HUES6 (cell line): ENCODE measurements at regions not wholly inside any gene's neighbourhood (a gene's known extent, or its start where the extent isn't known, plus 50 kb on each side); places are given as distances from the start of the nearest gene placed in this dataset.

Experiments
- H3K27ac ChIP-seq: 2 replicates; pipeline ENCODE4 v1.7.0; 2013; ENCODE audit warnings: low read depth, mild to moderate bottlenecking, low read length, inconsistent platforms
- H3K27me3 ChIP-seq: 2 replicates; pipeline ENCODE4 v1.6.1; 2013; ENCODE audit warnings: low read length; ENCODE audit not compliant: control insufficient read depth, insufficient read depth
- H3K36me3 ChIP-seq: 2 replicates; pipeline ENCODE4 v1.6.1; 2013; ENCODE audit warnings: low read length; ENCODE audit not compliant: control insufficient read depth, insufficient read depth
- H3K4me1 ChIP-seq: 2 replicates; pipeline ENCODE4 v1.6.1; 2013; ENCODE audit warnings: low read length; ENCODE audit not compliant: control insufficient read depth, insufficient read depth
- H3K4me3 ChIP-seq: 2 replicates; pipeline ENCODE4 v1.5.1; 2013; ENCODE audit warnings: low read depth, low read length
- H3K9ac ChIP-seq: one replicate; pipeline ENCODE4 v1.6.1; 2013; ENCODE audit warnings: mild to moderate bottlenecking, low read length
- H3K9me3 ChIP-seq: 2 replicates; pipeline ENCODE4 v1.6.1; 2013; ENCODE audit warnings: low read depth, low read length; ENCODE audit not compliant: control insufficient read depth, insufficient read depth

DNA sequence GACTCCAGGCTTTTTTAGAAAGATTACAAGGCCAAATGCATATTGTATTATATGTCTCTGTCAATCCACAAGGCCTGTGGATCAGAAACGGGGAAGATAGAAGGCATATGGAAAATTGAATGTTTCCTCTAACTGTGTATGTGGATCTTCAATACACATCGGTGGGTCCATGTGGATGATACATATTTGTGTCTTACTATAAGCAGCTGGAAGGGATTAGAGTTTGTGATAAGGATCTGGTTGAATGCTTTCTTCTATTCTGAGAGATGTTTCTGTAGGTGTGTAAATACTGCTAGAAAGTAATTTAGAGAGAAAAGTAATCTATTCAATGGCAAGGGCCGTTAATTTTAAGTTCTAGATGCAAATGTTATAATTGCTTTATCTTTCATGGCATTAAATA, 137.8 kb upstream of the AKR1E2 start:
- Histone ChIP-seq H3K9ac (no peak overlapping the region), H3K27me3 (no peaks in the 10 kb centered on the region), H3K27ac (no peak overlapping the region), H3K4me1 (no peaks in the 10 kb centered on the region; the same call in 1 of the 2 replicates), H3K36me3 (no peaks in the 10 kb centered on the region), H3K4me3 (no peak overlapping the region), H3K9me3 (no peaks in the 10 kb centered on the region)

GRCh38 chr10:4687397-4687796, 138.6 kb upstream of the AKR1E2 start:
- no peaks in the 10 kb centered on the region for H3K36me3 ChIP-seq
- H3K27me3 ChIP-seq = no peaks in the 10 kb centered on the region
- H3K4me1 ChIP-seq = no peaks in the 10 kb centered on the region; the same call in 1 of the 2 replicates
- H3K9ac ChIP-seq = no peak overlapping the region
- no peak overlapping the region for H3K4me3 ChIP-seq
- H3K27ac ChIP-seq = no peak overlapping the region
- no peaks in the 10 kb centered on the region for H3K9me3 ChIP-seq

DNA sequence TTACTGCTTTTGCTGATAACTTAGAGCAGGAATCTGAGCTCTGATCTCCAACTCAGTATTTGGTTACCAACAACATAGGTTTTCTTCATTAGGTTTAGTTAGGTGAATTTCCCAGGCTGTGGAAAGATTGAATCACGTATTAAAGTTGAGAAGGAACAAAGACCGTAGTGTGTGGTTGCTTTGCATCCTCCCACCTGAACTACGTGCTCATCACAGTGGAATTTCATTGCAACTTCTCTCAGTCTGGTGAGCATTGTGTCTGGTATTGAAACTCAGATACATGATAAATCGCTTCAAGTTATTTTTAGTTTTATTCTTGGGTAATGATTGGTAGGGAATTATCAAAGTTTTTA, 139.4 kb upstream of the AKR1E2 start:
- Histone ChIP-seq H3K36me3 (no peaks in the 10 kb centered on the region), H3K4me1 (no peaks in the 10 kb centered on the region; the same call in 1 of the 2 replicates), H3K9ac (no peak overlapping the region), H3K4me3 (no peak overlapping the region), H3K27ac (no peak overlapping the region), H3K27me3 (no peaks in the 10 kb centered on the region), H3K9me3 (no peaks in the 10 kb centered on the region)

DNA sequence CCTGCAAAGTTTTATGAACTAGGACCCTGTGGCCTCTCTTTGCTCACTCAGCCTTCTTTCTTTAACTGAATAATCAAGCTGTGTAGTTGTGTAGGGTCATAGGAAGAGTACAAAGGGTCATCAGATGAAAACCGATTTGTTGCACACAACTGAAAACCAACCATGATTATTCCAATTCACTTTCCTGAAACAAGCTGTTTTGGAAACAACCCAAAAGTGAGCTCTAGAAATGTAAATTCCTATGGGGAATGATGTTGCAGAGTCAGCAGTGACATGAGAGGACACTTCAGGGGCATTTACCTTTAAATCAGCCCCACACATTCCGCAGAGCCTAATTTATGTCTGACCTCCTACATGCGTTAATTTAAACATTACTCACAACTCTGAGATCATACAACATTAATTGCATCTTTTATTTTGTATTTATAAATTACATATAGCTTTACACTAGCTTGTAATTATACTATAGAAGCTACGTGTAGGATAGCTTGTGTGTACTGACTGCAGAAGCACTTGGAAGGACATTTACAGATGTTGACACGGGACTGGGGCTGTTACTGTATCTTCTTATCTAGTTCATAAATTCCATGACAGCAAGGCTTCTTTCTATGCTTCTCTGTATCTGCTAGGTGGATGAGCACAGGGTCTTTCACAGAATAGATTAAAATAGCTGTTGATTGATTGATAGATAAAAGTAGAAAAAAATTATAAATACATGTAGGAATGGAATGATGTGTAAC, 139.9 kb upstream of the AKR1E2 start:
- Histone ChIP-seq H3K27me3 (no peaks in the 10 kb centered on the region), H3K4me1 (no peaks in the 10 kb centered on the region), H3K9ac (no peak overlapping the region), H3K9me3 (no peaks in the 10 kb centered on the region), H3K4me3 (no peak overlapping the region), H3K27ac (no peak overlapping the region), H3K36me3 (no peaks in the 10 kb centered on the region)

DNA sequence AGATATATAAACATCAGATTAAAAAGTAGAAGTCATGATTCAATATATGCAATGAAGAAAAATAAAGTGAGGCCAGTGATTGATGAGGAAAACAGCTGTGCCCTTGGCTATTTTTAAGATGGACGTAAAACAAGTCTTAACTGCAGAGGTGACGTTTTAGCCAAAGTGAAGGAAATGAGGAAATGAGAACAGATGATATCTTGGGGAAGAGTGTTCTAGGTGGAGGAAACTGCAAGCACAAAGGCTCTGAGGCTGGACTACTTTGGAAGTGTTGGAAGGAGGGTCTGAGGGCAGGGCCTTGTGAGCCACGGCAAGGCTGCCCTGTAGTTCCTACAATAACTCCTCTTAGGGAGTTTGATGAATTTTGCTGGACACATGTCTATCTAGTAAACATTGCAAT, 140.5 kb upstream of the AKR1E2 start:
- H3K9ac ChIP-seq = no peak overlapping the region
- H3K27me3 ChIP-seq = no peaks in the 10 kb centered on the region
- no peak overlapping the region for H3K27ac ChIP-seq
- no peak overlapping the region for H3K4me3 ChIP-seq
- no peaks in the 10 kb centered on the region for H3K36me3 ChIP-seq
- no peaks in the 10 kb centered on the region for H3K9me3 ChIP-seq
- H3K4me1 ChIP-seq = no peaks in the 10 kb centered on the region

DNA sequence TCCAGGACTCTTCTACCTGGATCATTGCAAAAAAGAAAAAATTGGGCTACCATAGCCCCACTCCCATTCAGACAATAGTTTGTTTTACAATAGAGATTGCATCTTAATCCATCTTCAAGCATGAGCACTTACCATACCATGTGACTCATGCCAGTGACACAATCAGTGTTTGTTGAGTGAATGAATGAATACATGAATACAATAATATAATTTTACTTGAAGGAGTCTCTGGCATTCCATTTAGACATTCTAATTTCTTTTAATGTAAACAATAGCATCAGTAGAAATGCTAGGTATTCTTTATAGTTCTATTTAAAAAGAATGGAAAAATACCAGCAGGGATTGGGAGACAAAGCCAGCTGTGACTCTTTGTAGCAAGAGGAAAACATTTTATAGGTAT, 141.6 kb upstream of the AKR1E2 start:
- no peaks in the 10 kb centered on the region for H3K4me1 ChIP-seq

GRCh38 chr10:4683838-4684237, 142.2 kb upstream of the AKR1E2 start:
- no peak overlapping the region for H3K9ac ChIP-seq
- H3K27me3 ChIP-seq = no peaks in the 10 kb centered on the region
- H3K36me3 ChIP-seq = no peaks in the 10 kb centered on the region
- H3K4me1 ChIP-seq = no peaks in the 10 kb centered on the region
- H3K9me3 ChIP-seq = no peaks in the 10 kb centered on the region
- no peak overlapping the region for H3K27ac ChIP-seq
- no peak overlapping the region for H3K4me3 ChIP-seq

More for the DNA sequence above, 141.6 kb upstream of the AKR1E2 start:
- no peaks in the 10 kb centered on the region for H3K36me3 ChIP-seq
- H3K9me3 ChIP-seq = no peaks in the 10 kb centered on the region
- no peak overlapping the region for H3K27ac ChIP-seq
- no peaks in the 10 kb centered on the region for H3K27me3 ChIP-seq
- H3K9ac ChIP-seq = no peak overlapping the region
- no peak overlapping the region for H3K4me3 ChIP-seq

GRCh38 chr10:4683137-4683536, 142.9 kb upstream of the AKR1E2 start:
- Histone ChIP-seq H3K27ac (no peak overlapping the region), H3K4me1 (no peaks in the 10 kb centered on the region), H3K9me3 (no peaks in the 10 kb centered on the region), H3K9ac (no peak overlapping the region), H3K36me3 (no peaks in the 10 kb centered on the region), H3K4me3 (no peak overlapping the region), H3K27me3 (no peaks in the 10 kb centered on the region)

DNA sequence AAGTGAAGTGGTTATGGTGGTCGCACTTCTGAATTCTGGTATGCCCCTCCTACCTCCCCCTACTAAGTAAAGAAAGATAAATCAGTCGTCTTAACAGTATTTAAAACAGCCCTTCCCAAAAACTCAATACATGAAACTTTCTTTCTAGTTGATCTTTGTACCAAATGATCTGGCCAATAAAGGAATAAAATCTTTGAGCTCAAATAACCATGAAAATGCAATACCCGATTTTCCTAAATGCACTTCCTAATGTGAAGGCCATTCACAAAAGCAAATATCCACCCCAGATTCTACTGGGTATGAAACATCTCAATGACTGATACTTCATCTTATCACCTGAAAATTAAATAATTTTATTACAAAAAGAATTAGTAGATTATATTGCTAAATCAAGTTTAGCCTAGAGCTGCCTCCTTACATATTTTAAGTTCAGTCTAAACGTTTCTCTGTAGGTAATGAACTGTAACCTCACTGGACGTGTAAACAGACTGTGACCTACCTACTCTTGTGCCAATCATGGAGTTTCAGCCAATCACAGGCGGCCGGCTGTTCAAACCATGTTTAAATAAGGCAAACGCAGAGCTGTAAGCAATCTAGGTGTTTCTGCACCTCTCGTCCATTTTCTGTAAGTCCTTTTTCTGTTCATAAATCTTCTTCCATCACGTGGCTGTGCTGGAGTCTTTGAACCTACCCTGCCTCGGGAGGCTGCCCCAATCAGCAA, 146.9 kb upstream of the AKR1E2 start:
- Histone ChIP-seq H3K4me3 (no peak overlapping the region), H3K27me3 (no peaks in the 10 kb centered on the region), H3K27ac (no peak overlapping the region), H3K36me3 (no peaks in the 10 kb centered on the region), H3K9me3 (no peaks in the 10 kb centered on the region), H3K4me1 (no peaks in the 10 kb centered on the region), H3K9ac (no peak overlapping the region)

DNA sequence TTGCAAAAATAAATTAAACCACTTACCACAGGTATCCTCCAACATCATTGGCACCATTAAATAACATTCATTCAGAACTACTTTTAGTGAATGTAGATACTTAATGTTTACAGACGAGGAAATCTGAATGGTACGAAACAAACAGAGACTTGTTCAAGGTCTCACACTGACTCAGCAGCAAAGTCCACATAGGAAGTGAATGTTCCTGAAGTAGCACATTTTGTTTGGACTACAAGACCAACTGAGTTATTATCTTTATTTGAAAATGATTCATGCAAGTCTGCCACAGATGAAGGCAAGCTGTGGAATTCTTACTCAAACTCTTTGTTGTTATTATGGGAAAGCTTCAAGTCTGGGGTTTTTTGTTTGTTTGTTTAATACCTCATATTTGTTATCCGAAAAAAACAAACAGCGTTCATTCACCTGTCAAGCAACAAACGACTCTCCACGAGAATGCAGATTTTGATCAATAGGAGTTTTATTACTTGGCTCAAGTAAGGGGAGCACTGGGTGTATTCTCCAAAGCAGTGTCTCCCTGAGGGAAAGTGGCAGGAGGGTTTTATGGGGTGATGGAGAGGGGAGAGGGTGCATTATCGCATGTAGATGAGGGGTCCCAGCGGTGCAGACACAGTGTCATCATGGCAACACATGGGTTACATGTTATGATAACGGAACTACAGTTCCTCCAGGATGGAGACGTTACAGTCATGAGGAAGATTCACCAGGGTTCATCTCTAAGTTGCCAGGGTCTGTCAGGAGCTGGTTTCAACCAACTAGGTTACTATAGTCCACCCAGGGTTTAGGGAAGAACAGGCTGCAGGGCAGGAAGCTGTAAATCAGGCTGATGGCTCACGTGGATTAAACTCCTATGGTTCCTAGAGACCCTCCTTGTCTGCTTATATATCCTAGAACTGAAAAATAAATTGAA, 147.7 kb upstream of the AKR1E2 start:
- no peak overlapping the region for H3K4me3 ChIP-seq
- H3K9me3 ChIP-seq = no peaks in the 10 kb centered on the region
- no peak overlapping the region for H3K27ac ChIP-seq
- no peak overlapping the region for H3K9ac ChIP-seq
- no peaks in the 10 kb centered on the region for H3K27me3 ChIP-seq
- H3K36me3 ChIP-seq = no peaks in the 10 kb centered on the region
- no peaks in the 10 kb centered on the region for H3K4me1 ChIP-seq
